ENCODE measurements at regions not wholly inside any gene's neighbourhood (a gene's known extent, or its start where the extent isn't known, plus 50 kb on each side); places are given as distances from the start of the nearest gene placed in this dataset.

DNA sequence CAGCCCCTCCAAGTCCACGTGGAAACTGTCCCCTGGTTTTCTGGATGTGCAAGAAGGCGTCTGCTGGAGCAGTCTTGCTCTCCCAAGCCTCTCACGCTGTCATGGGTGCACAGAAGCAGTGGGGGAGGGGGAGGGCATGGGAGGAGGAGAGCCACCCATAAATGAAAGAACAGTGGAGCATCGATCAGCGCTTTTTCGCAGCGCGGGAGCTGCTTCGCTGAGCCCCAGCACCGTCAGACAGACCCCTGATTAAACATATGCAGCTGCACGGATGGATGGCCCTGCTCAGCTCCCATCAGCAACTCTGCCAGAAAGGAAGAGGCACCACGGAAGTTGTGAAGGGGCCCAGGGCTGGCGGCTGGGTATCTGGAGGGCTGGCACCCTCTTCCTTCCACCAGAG lies 264.9 kb downstream of the UQCRFS1 start:
- H3K27me3 Mint-ChIP-seq (ENCODE audit: unreplicated experiment), result peaks cover 3% of the 10 kb centered on the region
- TF ChIP-seq, protein P1, sequence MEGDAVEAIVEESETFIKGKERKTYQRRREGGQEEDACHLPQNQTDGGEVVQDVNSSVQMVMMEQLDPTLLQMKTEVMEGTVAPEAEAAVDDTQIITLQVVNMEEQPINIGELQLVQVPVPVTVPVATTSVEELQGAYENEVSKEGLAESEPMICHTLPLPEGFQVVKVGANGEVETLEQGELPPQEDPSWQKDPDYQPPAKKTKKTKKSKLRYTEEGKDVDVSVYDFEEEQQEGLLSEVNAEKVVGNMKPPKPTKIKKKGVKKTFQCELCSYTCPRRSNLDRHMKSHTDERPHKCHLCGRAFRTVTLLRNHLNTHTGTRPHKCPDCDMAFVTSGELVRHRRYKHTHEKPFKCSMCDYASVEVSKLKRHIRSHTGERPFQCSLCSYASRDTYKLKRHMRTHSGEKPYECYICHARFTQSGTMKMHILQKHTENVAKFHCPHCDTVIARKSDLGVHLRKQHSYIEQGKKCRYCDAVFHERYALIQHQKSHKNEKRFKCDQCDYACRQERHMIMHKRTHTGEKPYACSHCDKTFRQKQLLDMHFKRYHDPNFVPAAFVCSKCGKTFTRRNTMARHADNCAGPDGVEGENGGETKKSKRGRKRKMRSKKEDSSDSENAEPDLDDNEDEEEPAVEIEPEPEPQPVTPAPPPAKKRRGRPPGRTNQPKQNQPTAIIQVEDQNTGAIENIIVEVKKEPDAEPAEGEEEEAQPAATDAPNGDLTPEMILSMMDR (IDR thresholded peaks at IDR 0.05; ENCODE audit: unreplicated experiment), result no peak
- H3K36me3 Mint-ChIP-seq (ENCODE audit: low read depth, unreplicated experiment), result no peaks in the 10 kb centered on the region
- H3K4me3 Mint-ChIP-seq (ENCODE audit: unreplicated experiment), result no peak overlapping the region
- peaks cover 3% of the 10 kb centered on the region for H3K4me1 Mint-ChIP-seq (ENCODE audit: unreplicated experiment)
- H3K27ac Mint-ChIP-seq (ENCODE audit: unreplicated experiment), result no peak overlapping the region
- DNase-seq (ENCODE audit: low spot score), result no peak
- no peaks in the 10 kb centered on the region for H3K9me3 Mint-ChIP-seq (ENCODE audit: unreplicated experiment)

DNA sequence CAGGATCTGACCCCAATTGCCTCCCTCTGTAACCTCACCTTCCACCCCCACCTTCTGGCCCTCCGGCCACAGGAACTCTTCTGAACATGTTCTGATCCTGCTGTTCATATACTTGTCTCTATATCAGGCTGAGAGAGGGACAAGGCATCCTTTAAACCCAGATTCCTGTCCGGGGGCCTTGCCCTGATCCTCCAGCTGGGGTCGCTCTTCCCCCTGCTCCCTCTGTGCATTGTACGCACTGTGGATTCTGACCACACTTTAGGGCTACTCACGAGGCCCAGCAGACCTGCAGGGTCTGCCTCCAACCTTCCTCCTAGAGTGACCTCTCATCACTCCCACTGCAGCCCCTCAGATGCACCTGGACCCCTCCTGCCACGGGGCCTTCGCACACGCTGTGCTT lies 269.3 kb downstream of the UQCRFS1 start:
- no peaks in the 10 kb centered on the region for H3K4me1 Mint-ChIP-seq (ENCODE audit: unreplicated experiment)
- no peak for DNase-seq (ENCODE audit: low spot score)
- TF ChIP-seq, protein P1 (IDR thresholded peaks at IDR 0.05; ENCODE audit: unreplicated experiment), result no peak
- no peaks in the 10 kb centered on the region for H3K9me3 Mint-ChIP-seq (ENCODE audit: unreplicated experiment)
- no peak overlapping the region for H3K27ac Mint-ChIP-seq (ENCODE audit: unreplicated experiment)
- no peak overlapping the region for H3K4me3 Mint-ChIP-seq (ENCODE audit: unreplicated experiment)
- H3K36me3 Mint-ChIP-seq (ENCODE audit: low read depth, unreplicated experiment), result no peaks in the 10 kb centered on the region
- H3K27me3 Mint-ChIP-seq (ENCODE audit: unreplicated experiment), result peaks cover 3% of the 10 kb centered on the region

DNA sequence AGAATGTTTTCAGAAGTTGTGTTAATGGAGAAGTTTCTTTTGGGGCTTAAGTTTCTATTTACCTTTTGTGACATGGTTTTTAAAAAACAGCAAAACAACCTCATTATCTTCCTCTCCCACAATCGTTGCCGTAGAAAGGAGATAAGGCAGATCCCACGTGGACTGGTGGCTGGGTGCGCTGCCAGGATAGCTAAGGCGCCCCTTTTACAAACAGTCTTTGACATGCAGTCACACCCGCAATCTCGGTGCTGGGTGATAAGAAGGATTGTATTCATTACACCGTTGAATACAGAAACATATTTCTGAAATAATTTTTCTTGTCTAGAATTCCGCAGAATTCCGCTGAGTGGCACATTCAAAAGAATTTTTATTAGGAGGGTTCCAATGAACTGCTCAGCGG lies 271.1 kb downstream of the UQCRFS1 start:
- peaks cover 3% of the 10 kb centered on the region for H3K27me3 Mint-ChIP-seq (ENCODE audit: unreplicated experiment)
- TF ChIP-seq, protein P1 (IDR thresholded peaks at IDR 0.05; ENCODE audit: unreplicated experiment), result no peak
- H3K4me1 Mint-ChIP-seq (ENCODE audit: unreplicated experiment), result no peaks in the 10 kb centered on the region
- H3K36me3 Mint-ChIP-seq (ENCODE audit: low read depth, unreplicated experiment), result no peaks in the 10 kb centered on the region
- H3K4me3 Mint-ChIP-seq (ENCODE audit: unreplicated experiment), result no peak overlapping the region
- no peak overlapping the region for H3K27ac Mint-ChIP-seq (ENCODE audit: unreplicated experiment)
- no peak for DNase-seq (ENCODE audit: low spot score)
- H3K9me3 Mint-ChIP-seq (ENCODE audit: unreplicated experiment), result no peaks in the 10 kb centered on the region

DNA sequence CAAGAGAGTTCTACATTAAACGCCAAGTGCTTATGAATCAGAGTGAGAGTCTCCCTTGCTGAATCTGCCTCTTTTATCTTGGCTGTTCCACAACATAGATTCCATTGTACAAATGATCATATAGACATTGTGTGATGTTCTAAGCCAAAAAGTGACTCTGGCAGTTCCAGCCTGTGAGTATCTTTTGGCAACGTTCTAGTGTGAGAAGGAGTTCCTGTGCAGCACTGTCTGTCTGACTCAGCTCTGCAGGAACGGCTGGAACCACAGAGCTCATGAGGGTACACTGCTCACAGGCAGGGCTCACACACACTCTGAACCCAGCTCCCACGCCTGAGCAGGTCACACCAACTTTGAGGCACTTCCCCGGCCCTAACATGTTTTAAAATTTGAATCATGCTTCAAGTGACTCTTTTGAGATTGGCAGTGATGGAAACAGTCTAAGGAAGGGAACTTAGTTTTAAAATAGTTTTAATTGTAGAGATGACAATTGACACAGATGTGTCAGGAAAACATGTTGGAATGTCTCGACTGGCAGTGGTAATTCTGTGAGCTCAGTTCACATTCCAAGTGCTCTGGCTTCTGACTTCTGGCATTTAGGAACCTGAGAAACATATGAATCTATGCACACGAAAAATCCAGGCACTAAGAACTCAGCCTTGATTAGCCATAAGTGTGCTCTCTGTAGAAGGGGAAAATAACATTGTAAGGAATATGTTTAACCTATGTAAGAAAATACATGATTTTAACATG lies 272.0 kb downstream of the UQCRFS1 start:
- DNase-seq (ENCODE audit: low spot score), result no peak
- Mint-ChIP-seq H3K27ac (ENCODE audit: unreplicated experiment) (no peak overlapping the region), H3K36me3 (ENCODE audit: low read depth, unreplicated experiment) (no peaks in the 10 kb centered on the region), H3K9me3 (ENCODE audit: unreplicated experiment) (no peaks in the 10 kb centered on the region), H3K4me1 (ENCODE audit: unreplicated experiment) (no peaks in the 10 kb centered on the region), H3K4me3 (ENCODE audit: unreplicated experiment) (no peak overlapping the region), H3K27me3 (ENCODE audit: unreplicated experiment) (peaks cover 3% of the 10 kb centered on the region)
- TF ChIP-seq, protein P1 (IDR thresholded peaks at IDR 0.05; ENCODE audit: unreplicated experiment), result no peak

GRCh38 chr19:28939236-28939635 lies 273.7 kb downstream of the UQCRFS1 start:
- H3K27ac Mint-ChIP-seq (ENCODE audit: unreplicated experiment), result no peak overlapping the region
- H3K27me3 Mint-ChIP-seq (ENCODE audit: unreplicated experiment), result peaks cover 2% of the 10 kb centered on the region
- H3K4me3 Mint-ChIP-seq (ENCODE audit: unreplicated experiment), result no peak overlapping the region
- no peaks in the 10 kb centered on the region for H3K9me3 Mint-ChIP-seq (ENCODE audit: unreplicated experiment)
- H3K4me1 Mint-ChIP-seq (ENCODE audit: unreplicated experiment), result no peaks in the 10 kb centered on the region
- TF ChIP-seq, protein P1 (IDR thresholded peaks at IDR 0.05; ENCODE audit: unreplicated experiment), result no peak
- no peak for DNase-seq (ENCODE audit: low spot score)
- H3K36me3 Mint-ChIP-seq (ENCODE audit: low read depth, unreplicated experiment), result no peaks in the 10 kb centered on the region
